Neural cell (in vitro differentiated cells): ENCODE measurements at regions not wholly inside any gene's neighbourhood (a gene's known extent, or its start where the extent isn't known, plus 50 kb on each side); places are given as distances from the start of the nearest gene placed in this dataset.

ENCODE experiments used
- H2AFZ ChIP-seq: fragments of 200-600, 300-800 bp; sonication (generic), shearing (Covaris generic); 2 replicates; pipeline ENCODE4 v1.6.0; 2014; ENCODE audit warnings: low read depth, mild to moderate bottlenecking, antibody characterized with exemption, low read length, moderate library complexity
- H3F3A ChIP-seq: fragments of 200-600 bp; shearing (Covaris generic); 2 replicates; pipeline ENCODE4 v1.6.1; 2016; ENCODE audit warnings: mild to moderate bottlenecking, moderate library complexity, mixed read lengths, antibody characterized with exemption, low read length; ENCODE audit not compliant: insufficient read depth, poor library complexity, severe bottlenecking
- H3K27ac ChIP-seq: fragments of 200-600, 300-800 bp; sonication (generic), shearing (Covaris generic); 2 replicates; pipeline ENCODE4 v1.5.1; 2014; ENCODE audit warnings: mild to moderate bottlenecking, low read length, moderate library complexity
- H3K27me3 ChIP-seq: fragments of 300-800, 200-600 bp; sonication (generic), shearing (Covaris generic); 2 replicates; pipeline ENCODE4 v1.6.0; 2014; ENCODE audit warnings: mild to moderate bottlenecking, low read depth, low read length, moderate library complexity; ENCODE audit not compliant: insufficient read depth
- H3K36me3 ChIP-seq: fragments of 300-800, 200-600 bp; sonication (generic), shearing (Covaris generic); 2 replicates; pipeline ENCODE4 v1.5.1; 2014; ENCODE audit warnings: mild to moderate bottlenecking, antibody characterized with exemption, low read length, moderate library complexity; ENCODE audit not compliant: insufficient read depth
- H3K4me2 ChIP-seq: fragments of 300-800, 200-600 bp; sonication (generic), shearing (Covaris generic); 2 replicates; pipeline ENCODE4 v1.6.0; 2014; ENCODE audit warnings: mild to moderate bottlenecking, low read length
- H3K4me3 ChIP-seq: fragments of 300-800, 200-600 bp; sonication (generic), shearing (Covaris generic); 2 replicates; pipeline ENCODE4 v1.5.1; 2014; ENCODE audit warnings: mild to moderate bottlenecking, low read length, moderate library complexity
- H3K79me2 ChIP-seq: fragments of 200-600 bp; shearing (Covaris generic); replicated peaks from 2 replicates; pipeline ENCODE4 v1.6.0; 2014; ENCODE audit warnings: mild to moderate bottlenecking, low read length, moderate library complexity; ENCODE audit not compliant: insufficient read depth
- H3K9ac ChIP-seq: fragments of 300-800, 200-600 bp; sonication (generic), shearing (Covaris generic); 2 replicates; pipeline ENCODE4 v1.6.1; 2016; ENCODE audit warnings: mild to moderate bottlenecking, low read length, mixed read lengths
- H3K9me2 ChIP-seq: fragments of 200-600 bp; shearing (Covaris generic); 2 replicates; pipeline ENCODE4 v1.6.1; 2016; ENCODE audit warnings: mild to moderate bottlenecking, low read length, mixed read lengths; ENCODE audit not compliant: insufficient read depth
- H3K9me3 ChIP-seq: fragments of 200-600, 300-800 bp; sonication (generic), shearing (Covaris generic); 2 replicates; pipeline ENCODE4 v1.6.1; 2016; ENCODE audit warnings: mild to moderate bottlenecking, mixed run types, low read length, moderate library complexity, mixed read lengths
- H4K20me1 ChIP-seq: fragments of 200-600 bp; shearing (Covaris generic); 2 replicates; pipeline ENCODE4 v1.6.1; 2016; ENCODE audit warnings: mild to moderate bottlenecking, mixed run types; ENCODE audit not compliant: insufficient read depth
- CTCF ChIP-seq: fragments of 450-650 bp; IDR thresholded peaks from 2 replicates; pipeline ENCODE4 v1.5.1; 2014; ENCODE audit warnings: antibody characterized with exemption, mild to moderate bottlenecking, moderate library complexity; ENCODE audit not compliant: poor library complexity, severe bottlenecking
- EP300 ChIP-seq: fragments of 450-650 bp; conservative IDR thresholded peaks from 2 replicates; pipeline ENCODE4 v1.6.1; 2014; ENCODE audit warnings: antibody characterized with exemption, mild to moderate bottlenecking, moderate library complexity; ENCODE audit not compliant: poor library complexity, severe bottlenecking
- EZH2 ChIP-seq: fragments of 200-600, 300-800 bp; shearing (Covaris generic), sonication (generic); IDR thresholded peaks from 2 replicates; pipeline ENCODE4 v1.6.1; 2014; ENCODE audit warnings: antibody characterized with exemption, low read length, borderline replicate concordance, mild to moderate bottlenecking; ENCODE audit not compliant: insufficient read depth, poor library complexity, severe bottlenecking
- MXI1 ChIP-seq: fragments of 450-650 bp; conservative IDR thresholded peaks from 2 replicates; pipeline ENCODE4 v1.6.1; 2014; ENCODE audit warnings: antibody characterized with exemption, mild to moderate bottlenecking; ENCODE audit not compliant: poor library complexity, severe bottlenecking
- POLR2AphosphoS5 ChIP-seq: IDR thresholded peaks from 2 replicates; pipeline ENCODE4 v1.6.1; 2012
- RAD21 ChIP-seq: fragments of 450-650 bp; conservative IDR thresholded peaks from 2 replicates; pipeline ENCODE4 v1.6.1; 2014; ENCODE audit warnings: antibody characterized with exemption, mild to moderate bottlenecking, moderate library complexity
- REST ChIP-seq: IDR thresholded peaks from 2 replicates; pipeline ENCODE4 v1.6.1; 2012; ENCODE audit warnings: borderline replicate concordance
- SMC3 ChIP-seq: fragments of 450-650 bp; conservative IDR thresholded peaks from 2 replicates; pipeline ENCODE4 v1.6.1; 2014; ENCODE audit warnings: antibody characterized with exemption, mild to moderate bottlenecking, moderate library complexity; ENCODE audit not compliant: poor library complexity
- TAF1 ChIP-seq: IDR thresholded peaks from 2 replicates; pipeline ENCODE4 v1.6.1; 2012; ENCODE audit warnings: low read depth

GRCh38 chr5:127231118-127231517, 59.5 kb upstream of the MEGF10 start:
- Histone ChIP-seq H3K9ac (no peak overlapping the region), H2AFZ (no peak overlapping the region), H3F3A (no peaks in the 10 kb centered on the region), H3K9me2 (no peaks in the 10 kb centered on the region), H3K4me3 (no peak overlapping the region), H3K27ac (no peak overlapping the region), H3K9me3 (no peaks in the 10 kb centered on the region), H4K20me1 (no peaks in the 10 kb centered on the region), H3K36me3 (no peaks in the 10 kb centered on the region), H3K79me2 (no peaks in the 10 kb centered on the region), H3K4me2 (no peak overlapping the region), H3K27me3 (peaks cover 11% of the 10 kb centered on the region)
- no peak for TF ChIP-seq RAD21
- TF ChIP-seq EP300, result no peak
- no peak for TF ChIP-seq SMC3
- TF ChIP-seq CTCF, result no peak
- TF ChIP-seq EZH2, result no peak
- no peak for TF ChIP-seq POLR2AphosphoS5
- no peak for TF ChIP-seq REST
- TF ChIP-seq MXI1, result no peak
- no peak for TF ChIP-seq TAF1

- Histone ChIP-seq H4K20me1 (no peaks in the 10 kb centered on the region), H3K4me2 (no peak overlapping the region), H3K4me3 (no peak overlapping the region), H3K36me3 (no peaks in the 10 kb centered on the region), H3K79me2 (no peaks in the 10 kb centered on the region), H3K27ac (no peak overlapping the region), H3K27me3 (peaks cover 8% of the 10 kb centered on the region), H3K9me3 (no peaks in the 10 kb centered on the region), H3F3A (no peaks in the 10 kb centered on the region), H3K9ac (no peak overlapping the region), H2AFZ (no peak overlapping the region), H3K9me2 (no peaks in the 10 kb centered on the region)
- no peak for TF ChIP-seq CTCF
- TF ChIP-seq MXI1, result no peak
- no peak for TF ChIP-seq EP300
- no peak for TF ChIP-seq EZH2
- no peak for TF ChIP-seq RAD21
- no peak for TF ChIP-seq SMC3
- no peak for TF ChIP-seq TAF1
- no peak for TF ChIP-seq REST
- no peak for TF ChIP-seq POLR2AphosphoS5
Observed at GRCh38 chr5:127233590-127233989, 57.0 kb upstream of the MEGF10 start.
